SK-N-SH (cell line): ENCODE measurements at regions not wholly inside any gene's neighbourhood (a gene's known extent, or its start where the extent isn't known, plus 50 kb on each side); places are given as distances from the start of the nearest gene placed in this dataset.

Experiments
- CTCF ChIA-PET: fragments of 300-600, 350-600 bp; formaldehyde crosslinking; extraction: SDS; loops from one replicate; lab custom pipeline; 2021; lab: Yijun Ruan, JAX
- POLR2A ChIA-PET: fragments of 350-600 bp; sonication (Branson Sonifier 250); formaldehyde crosslinking; extraction: SDS; loops from one replicate; lab custom pipeline; 2020; ENCODE audit warnings: antibody characterized with exemption, inconsistent platforms; lab: Yijun Ruan, JAX
- DNase-seq: peaks from one replicate; pipeline ENCODE4 v3.0.0; 2012
- H2AFZ ChIP-seq: fragments of 200-600 bp; sonication (generic); 2 replicates; pipeline ENCODE4 v1.8.1; 2016; ENCODE audit warnings: antibody characterized with exemption, mild to moderate bottlenecking, low read depth
- H3F3A ChIP-seq: fragments of 200-600 bp; sonication (generic); replicated peaks from 2 replicates; pipeline ENCODE3; 2016; ENCODE audit warnings: antibody characterized with exemption, mild to moderate bottlenecking; ENCODE audit not compliant: insufficient read depth
- H3K27ac ChIP-seq, 2 experiments: fragments of 200-500 bp in 1 of 2; fragments of 200-600 bp in 1 of 2; sonication (Bioruptor generic) in 1 of 2; sonication (generic), shearing (Covaris generic) in 1 of 2; 2 replicates each; pipeline versions ENCODE4 v1.5.1 to v1.6.1; 2014 to 2016; ENCODE audit warnings: low read depth in 2 of 2, inconsistent platforms in 1 of 2, low read length in 1 of 2, mild to moderate bottlenecking in 1 of 2, mixed read lengths in 1 of 2
- H3K27me3 ChIP-seq: fragments of 200-600 bp; sonication (generic), shearing (Covaris generic); 2 replicates; pipeline ENCODE4 v1.6.1; 2016; ENCODE audit warnings: mixed run types; ENCODE audit not compliant: insufficient read depth
- H3K36me3 ChIP-seq, 2 experiments: fragments of 200-500 bp in 1 of 2; fragments of 200-600 bp in 1 of 2; sonication (Bioruptor generic) in 1 of 2; sonication (generic) in 1 of 2; replicated peaks in 1 of 2; 2 replicates each; pipeline versions ENCODE3 to v1.5.1; 2014 to 2016; ENCODE audit warnings: low read length in 1 of 2, mild to moderate bottlenecking in 1 of 2; ENCODE audit not compliant: insufficient read depth in 2 of 2, control insufficient read depth in 1 of 2
- H3K4me1 ChIP-seq, 2 experiments: fragments of 200-500 bp in 1 of 2; fragments of 200-600 bp in 1 of 2; sonication (Bioruptor generic) in 1 of 2; sonication (generic), shearing (Covaris generic) in 1 of 2; 2 replicates each; pipeline versions ENCODE4 v1.5.1 to v1.6.1; 2014 to 2016; ENCODE audit warnings: low read depth in 1 of 2, low read length in 1 of 2, mixed run types in 1 of 2; ENCODE audit not compliant: insufficient read depth in 2 of 2, control insufficient read depth in 1 of 2
- H3K4me2 ChIP-seq: fragments of 200-600 bp; sonication (generic), shearing (Covaris generic); 2 replicates; pipeline ENCODE4 v1.6.1; 2017; ENCODE audit warnings: mixed run types
- H3K4me3 ChIP-seq, 2 experiments: fragments of 200-500 bp in 1 of 2; fragments of 200-600 bp in 1 of 2; sonication (Bioruptor generic) in 1 of 2; sonication (generic), shearing (Covaris generic) in 1 of 2; 2 replicates each; pipeline versions ENCODE4 v1.5.1 to v1.8.1; 2014 to 2016; ENCODE audit warnings: low read depth in 2 of 2, inconsistent platforms in 1 of 2, low read length in 1 of 2, mild to moderate bottlenecking in 1 of 2, mixed read lengths in 1 of 2, moderate library complexity in 1 of 2
- H3K79me2 ChIP-seq: fragments of 200-600 bp; sonication (generic); 2 replicates; pipeline ENCODE4 v1.8.1; 2017; ENCODE audit warnings: mild to moderate bottlenecking; ENCODE audit not compliant: insufficient read depth
- H3K9ac ChIP-seq: fragments of 200-600 bp; sonication (generic); 2 replicates; pipeline ENCODE4 v1.6.1; 2017; ENCODE audit warnings: mixed run types
- H3K9me2 ChIP-seq: fragments of 200-600 bp; sonication (generic); 2 replicates; pipeline ENCODE4 v1.6.1; 2017; ENCODE audit warnings: mixed run types
- H3K9me3 ChIP-seq: fragments of 200-600 bp; sonication (generic); 2 replicates; pipeline ENCODE4 v1.6.1; 2017; ENCODE audit warnings: mixed run types, mild to moderate bottlenecking, moderate library complexity
- H4K20me1 ChIP-seq: fragments of 200-600 bp; sonication (generic); 2 replicates; pipeline ENCODE4 v1.6.1; 2017; ENCODE audit warnings: mild to moderate bottlenecking, mixed run types; ENCODE audit not compliant: insufficient read depth
- CHD2 ChIP-seq: fragments of 150-350 bp; IDR thresholded peaks from 2 replicates; pipeline ENCODE4 v1.6.1; 2018; ENCODE audit warnings: low read length; ENCODE audit not compliant: partially characterized antibody
- ELF1 ChIP-seq: IDR thresholded peaks from 2 replicates; pipeline ENCODE4 v1.4.0; 2012
- EP300 ChIP-seq, 2 experiments: IDR thresholded peaks; 2 replicates each; pipeline versions ENCODE4 v1.4.0 to v1.6.1; 2012; ENCODE audit warnings: borderline replicate concordance in 1 of 2, low read depth in 1 of 2, low read length in 1 of 2
- FOXJ3 ChIP-seq: sonication (generic); formaldehyde crosslinking; IDR thresholded peaks from 2 replicates; pipeline ENCODE4 v1.5.1; 2020; ENCODE audit warnings: mild to moderate bottlenecking, missing genetic modification reagents
- GABPA ChIP-seq: IDR thresholded peaks from 2 replicates; pipeline ENCODE4 v1.4.0; 2012; ENCODE audit warnings: low read depth, mild to moderate bottlenecking
- JUND ChIP-seq: IDR thresholded peaks from 2 replicates; pipeline ENCODE4 v1.4.0; 2012
- MEF2A ChIP-seq: IDR thresholded peaks from 2 replicates; pipeline ENCODE4 v1.4.0; 2012; ENCODE audit warnings: low read depth, borderline replicate concordance
- MXI1 ChIP-seq: IDR thresholded peaks from 2 replicates; pipeline ENCODE4 v1.6.1; 2012; ENCODE audit warnings: mild to moderate bottlenecking, low read depth, low read length, improper control_type of control experiment
- NRF1 ChIP-seq: IDR thresholded peaks from 2 replicates; pipeline ENCODE4 v1.6.1; 2012; ENCODE audit warnings: low read depth, mild to moderate bottlenecking, low read length
- RAD21 ChIP-seq: IDR thresholded peaks from 2 replicates; pipeline ENCODE4 v1.6.1; 2012; ENCODE audit warnings: mild to moderate bottlenecking, low read length
- RFX5 ChIP-seq: IDR thresholded peaks from 2 replicates; pipeline ENCODE4 v1.6.1; 2012; ENCODE audit warnings: mild to moderate bottlenecking, improper control_type of control experiment, low read length
- TAF1 ChIP-seq: IDR thresholded peaks from 2 replicates; pipeline ENCODE4 v1.6.1; 2012; ENCODE audit warnings: low read depth, mild to moderate bottlenecking, low read length, moderate library complexity, borderline replicate concordance
- TCF12 ChIP-seq: IDR thresholded peaks from 2 replicates; pipeline ENCODE4 v1.4.0; 2012
- TEAD4 ChIP-seq: IDR thresholded peaks from 2 replicates; pipeline ENCODE4 v1.4.0; 2012; ENCODE audit warnings: mild to moderate bottlenecking, borderline replicate concordance; ENCODE audit not compliant: insufficient read depth
- YY1 ChIP-seq: IDR thresholded peaks from 2 replicates; pipeline ENCODE4 v1.4.0; 2012; ENCODE audit warnings: low read depth, mild to moderate bottlenecking
- WGBS: methylation state at CpG from one replicate; pipeline ENCODE4 v1.1.6; 2017; ENCODE audit warnings: low lambda C conversion rate; 5-methylcytosine and 5-hydroxymethylcytosine counted together
- TF ChIP-seq, protein P1 (sequence below): fragments of 200-600 bp; sonication (generic); IDR thresholded peaks from 2 replicates; pipeline ENCODE4 v1.6.1; 2017; ENCODE audit warnings: antibody characterized with exemption, mild to moderate bottlenecking, moderate library complexity
- TF ChIP-seq, protein P2 (sequence below): IDR thresholded peaks from 2 replicates; pipeline ENCODE4 v1.4.0; 2012; ENCODE audit warnings: low read depth, borderline replicate concordance
- TF ChIP-seq, protein P3 (sequence below): IDR thresholded peaks from 2 replicates; pipeline ENCODE4 v1.4.0; 2012; ENCODE audit warnings: low read depth
- TF ChIP-seq, protein P4 (sequence below): IDR thresholded peaks from 2 replicates; pipeline ENCODE4 v1.6.1; 2012; ENCODE audit warnings: mild to moderate bottlenecking, low read depth, low read length, moderate library complexity

DNA sequence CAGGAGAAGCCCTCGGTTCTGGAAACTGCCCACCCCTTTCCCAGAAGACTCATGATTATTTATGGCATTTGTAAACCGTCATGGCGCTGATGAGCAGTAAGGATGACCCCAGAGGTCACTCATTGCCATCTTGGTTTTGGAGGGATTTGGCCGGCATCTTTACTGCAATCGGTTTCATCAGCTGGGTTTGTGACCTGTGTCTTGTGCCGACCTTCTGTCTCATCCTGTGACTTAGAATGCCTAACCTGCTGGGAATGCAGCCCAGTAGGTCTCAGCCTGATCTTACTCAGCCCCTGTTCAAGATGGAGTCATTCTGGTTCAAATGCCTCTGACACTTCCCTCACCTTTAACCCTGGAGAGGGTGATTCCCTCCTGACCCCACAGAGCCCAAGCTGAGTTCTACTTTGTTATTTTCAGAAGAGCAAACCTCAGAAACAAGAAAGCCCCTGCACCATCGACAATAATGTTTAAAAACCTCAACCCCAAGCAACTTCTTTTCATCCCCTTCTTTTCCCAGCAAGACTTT is 105.5 kb upstream of the SFSWAP start:
- Histone ChIP-seq H3K27me3 (no peaks in the 10 kb centered on the region), H3K27ac (no peak overlapping the region), H3K4me3 (no peak overlapping the region), H3F3A (no peaks in the 10 kb centered on the region), H3K4me1 (peaks cover 0 to 13% of the 10 kb centered on the region in 2 experiments; a peak in 1 of 4 replicates), H3K79me2 (no peaks in the 10 kb centered on the region), H3K9ac (no peak overlapping the region), H3K36me3 (no peaks in the 10 kb centered on the region), H4K20me1 (no peaks in the 10 kb centered on the region), H3K4me2 (no peak overlapping the region), H3K9me2 (no peaks in the 10 kb centered on the region), H2AFZ (no peak overlapping the region), H3K9me3 (no peaks in the 10 kb centered on the region)
- TF ChIP-seq EP300 (IDR thresholded peaks at IDR 0.05; ENCODE audit: borderline replicate concordance in 1 of 2, low read depth in 1 of 2, low read length in 1 of 2) (no peak), ELF1 (no peak), FOXJ3 (CRISPR knock-in tag) (no peak), JUND (no peak), GABPA (no peak), RFX5 (no peak), TCF12 (no peak), YY1 (no peak), TAF1 (no peak), RAD21 (no peak), CHD2 (no peak)
- TF ChIP-seq, protein P1, sequence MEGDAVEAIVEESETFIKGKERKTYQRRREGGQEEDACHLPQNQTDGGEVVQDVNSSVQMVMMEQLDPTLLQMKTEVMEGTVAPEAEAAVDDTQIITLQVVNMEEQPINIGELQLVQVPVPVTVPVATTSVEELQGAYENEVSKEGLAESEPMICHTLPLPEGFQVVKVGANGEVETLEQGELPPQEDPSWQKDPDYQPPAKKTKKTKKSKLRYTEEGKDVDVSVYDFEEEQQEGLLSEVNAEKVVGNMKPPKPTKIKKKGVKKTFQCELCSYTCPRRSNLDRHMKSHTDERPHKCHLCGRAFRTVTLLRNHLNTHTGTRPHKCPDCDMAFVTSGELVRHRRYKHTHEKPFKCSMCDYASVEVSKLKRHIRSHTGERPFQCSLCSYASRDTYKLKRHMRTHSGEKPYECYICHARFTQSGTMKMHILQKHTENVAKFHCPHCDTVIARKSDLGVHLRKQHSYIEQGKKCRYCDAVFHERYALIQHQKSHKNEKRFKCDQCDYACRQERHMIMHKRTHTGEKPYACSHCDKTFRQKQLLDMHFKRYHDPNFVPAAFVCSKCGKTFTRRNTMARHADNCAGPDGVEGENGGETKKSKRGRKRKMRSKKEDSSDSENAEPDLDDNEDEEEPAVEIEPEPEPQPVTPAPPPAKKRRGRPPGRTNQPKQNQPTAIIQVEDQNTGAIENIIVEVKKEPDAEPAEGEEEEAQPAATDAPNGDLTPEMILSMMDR: no peak
- TF ChIP-seq, protein P2, sequence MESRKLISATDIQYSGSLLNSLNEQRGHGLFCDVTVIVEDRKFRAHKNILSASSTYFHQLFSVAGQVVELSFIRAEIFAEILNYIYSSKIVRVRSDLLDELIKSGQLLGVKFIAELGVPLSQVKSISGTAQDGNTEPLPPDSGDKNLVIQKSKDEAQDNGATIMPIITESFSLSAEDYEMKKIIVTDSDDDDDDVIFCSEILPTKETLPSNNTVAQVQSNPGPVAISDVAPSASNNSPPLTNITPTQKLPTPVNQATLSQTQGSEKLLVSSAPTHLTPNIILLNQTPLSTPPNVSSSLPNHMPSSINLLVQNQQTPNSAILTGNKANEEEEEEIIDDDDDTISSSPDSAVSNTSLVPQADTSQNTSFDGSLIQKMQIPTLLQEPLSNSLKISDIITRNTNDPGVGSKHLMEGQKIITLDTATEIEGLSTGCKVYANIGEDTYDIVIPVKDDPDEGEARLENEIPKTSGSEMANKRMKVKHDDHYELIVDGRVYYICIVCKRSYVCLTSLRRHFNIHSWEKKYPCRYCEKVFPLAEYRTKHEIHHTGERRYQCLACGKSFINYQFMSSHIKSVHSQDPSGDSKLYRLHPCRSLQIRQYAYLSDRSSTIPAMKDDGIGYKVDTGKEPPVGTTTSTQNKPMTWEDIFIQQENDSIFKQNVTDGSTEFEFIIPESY: no peak
- TF ChIP-seq, protein P3, sequence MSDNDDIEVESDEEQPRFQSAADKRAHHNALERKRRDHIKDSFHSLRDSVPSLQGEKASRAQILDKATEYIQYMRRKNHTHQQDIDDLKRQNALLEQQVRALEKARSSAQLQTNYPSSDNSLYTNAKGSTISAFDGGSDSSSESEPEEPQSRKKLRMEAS: no peak
- ChIA-PET CTCF (interaction anchor here (1.2 kb wide), 1 partner anchor 105 kb away, joined by 3 read pairs; the partner anchor contains the start of gene SFSWAP), POLR2A (no interaction called here)
- 22% methylated on average over 6 of the region's 7 CpGs for WGBS
- no peak for DNase-seq

DNA sequence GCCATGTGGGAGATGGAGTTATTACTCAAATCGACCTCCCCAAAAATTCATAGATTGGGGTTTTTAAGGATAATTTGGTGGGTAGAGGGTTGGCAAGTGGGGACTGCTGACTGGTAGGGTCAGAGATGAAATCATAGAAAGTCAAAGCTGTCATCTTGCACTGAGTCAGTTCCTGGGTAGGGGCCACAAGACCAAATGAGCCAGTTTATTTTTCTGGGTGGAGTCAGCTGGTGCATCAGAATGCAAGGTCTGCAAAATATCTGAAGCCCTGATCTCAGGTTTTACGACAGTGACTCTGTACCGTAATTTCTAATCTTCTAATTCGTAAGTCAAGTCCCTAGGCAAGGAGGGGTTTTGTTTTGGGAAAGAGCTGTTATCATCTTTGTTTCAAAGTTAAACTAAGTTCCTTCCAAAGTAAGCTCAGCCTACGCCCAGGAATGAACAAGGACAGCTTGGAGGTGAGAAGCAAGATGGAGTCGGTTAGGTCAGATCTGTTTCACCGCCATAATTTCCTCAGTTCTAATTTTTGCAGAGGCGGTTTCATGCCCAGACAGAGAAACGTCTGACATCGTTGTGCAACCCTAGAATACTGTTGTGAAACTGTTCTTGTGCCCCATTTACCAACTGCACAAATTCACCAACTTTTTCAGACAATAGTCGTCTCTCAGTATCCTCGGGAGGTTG is 104.5 kb upstream of the SFSWAP start:
- Histone ChIP-seq H3K79me2 (no peaks in the 10 kb centered on the region), H3K9ac (no peak overlapping the region), H3K27me3 (no peaks in the 10 kb centered on the region), H3K9me3 (no peaks in the 10 kb centered on the region), H3F3A (no peaks in the 10 kb centered on the region), H4K20me1 (no peaks in the 10 kb centered on the region), H3K27ac (no peak overlapping the region)
- TF ChIP-seq NRF1 (no peak), TEAD4 (no peak), MXI1 (no peak), ELF1 (no peak), MEF2A (no peak)
- TF ChIP-seq, protein P4, sequence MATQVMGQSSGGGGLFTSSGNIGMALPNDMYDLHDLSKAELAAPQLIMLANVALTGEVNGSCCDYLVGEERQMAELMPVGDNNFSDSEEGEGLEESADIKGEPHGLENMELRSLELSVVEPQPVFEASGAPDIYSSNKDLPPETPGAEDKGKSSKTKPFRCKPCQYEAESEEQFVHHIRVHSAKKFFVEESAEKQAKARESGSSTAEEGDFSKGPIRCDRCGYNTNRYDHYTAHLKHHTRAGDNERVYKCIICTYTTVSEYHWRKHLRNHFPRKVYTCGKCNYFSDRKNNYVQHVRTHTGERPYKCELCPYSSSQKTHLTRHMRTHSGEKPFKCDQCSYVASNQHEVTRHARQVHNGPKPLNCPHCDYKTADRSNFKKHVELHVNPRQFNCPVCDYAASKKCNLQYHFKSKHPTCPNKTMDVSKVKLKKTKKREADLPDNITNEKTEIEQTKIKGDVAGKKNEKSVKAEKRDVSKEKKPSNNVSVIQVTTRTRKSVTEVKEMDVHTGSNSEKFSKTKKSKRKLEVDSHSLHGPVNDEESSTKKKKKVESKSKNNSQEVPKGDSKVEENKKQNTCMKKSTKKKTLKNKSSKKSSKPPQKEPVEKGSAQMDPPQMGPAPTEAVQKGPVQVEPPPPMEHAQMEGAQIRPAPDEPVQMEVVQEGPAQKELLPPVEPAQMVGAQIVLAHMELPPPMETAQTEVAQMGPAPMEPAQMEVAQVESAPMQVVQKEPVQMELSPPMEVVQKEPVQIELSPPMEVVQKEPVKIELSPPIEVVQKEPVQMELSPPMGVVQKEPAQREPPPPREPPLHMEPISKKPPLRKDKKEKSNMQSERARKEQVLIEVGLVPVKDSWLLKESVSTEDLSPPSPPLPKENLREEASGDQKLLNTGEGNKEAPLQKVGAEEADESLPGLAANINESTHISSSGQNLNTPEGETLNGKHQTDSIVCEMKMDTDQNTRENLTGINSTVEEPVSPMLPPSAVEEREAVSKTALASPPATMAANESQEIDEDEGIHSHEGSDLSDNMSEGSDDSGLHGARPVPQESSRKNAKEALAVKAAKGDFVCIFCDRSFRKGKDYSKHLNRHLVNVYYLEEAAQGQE: no peak
- TF ChIP-seq, protein P3: no peak
- TF ChIP-seq, all 33 proteins: peak for 0
- WGBS: 30% methylated on average over 12 of the region's 12 CpGs
- Histone ChIP-seq H3K4me2 (no peak overlapping the region), H2AFZ (no peak overlapping the region), H3K9me2 (no peaks in the 10 kb centered on the region), H3K4me3 (no peak overlapping the region), H3K4me1 (peaks cover 0 to 13% of the 10 kb centered on the region in 2 experiments; a peak in 1 of 4 replicates), H3K36me3 (no peaks in the 10 kb centered on the region)
- no peak for DNase-seq
- CTCF ChIA-PET: interaction anchor here (0.8 to 1.2 kb wide), 2 partner anchors 34 to 104 kb away, joined by 3 read pairs; partner anchors contain the start of gene SFSWAP
- POLR2A ChIA-PET: no interaction called here
